Neural crest cell (in vitro differentiated cells): ENCODE measurements at regions not wholly inside any gene's neighbourhood (a gene's known extent, or its start where the extent isn't known, plus 50 kb on each side); places are given as distances from the start of the nearest gene placed in this dataset.

ENCODE experiments used
- DNase-seq: peaks from one replicate; pipeline ENCODE4 v3.0.0; 2021; ENCODE audit warnings: low read depth, mixed read lengths, low spot score
- H3K27ac Mint-ChIP-seq: one replicate; pipeline ENCODE4 v1.8.0; 2021; ENCODE audit warnings: mild to moderate bottlenecking, mixed read lengths; ENCODE audit not compliant: unreplicated experiment
- H3K27me3 Mint-ChIP-seq: 2 replicates; pipeline ENCODE4 v1.8.0; 2021; ENCODE audit warnings: low read depth, mild to moderate bottlenecking, mixed read lengths
- H3K36me3 Mint-ChIP-seq: 2 replicates; pipeline ENCODE4 v1.8.0; 2021; ENCODE audit warnings: low read depth, mild to moderate bottlenecking, mixed read lengths
- H3K4me1 Mint-ChIP-seq: 2 replicates; pipeline ENCODE4 v1.8.0; 2021; ENCODE audit warnings: mixed read lengths
- H3K4me3 Mint-ChIP-seq: one replicate; pipeline ENCODE4 v1.8.0; 2021; ENCODE audit warnings: mild to moderate bottlenecking, mixed read lengths
- H3K9me3 Mint-ChIP-seq: 2 replicates; pipeline ENCODE4 v1.8.0; 2021; ENCODE audit warnings: mixed read lengths
- CTCF ChIP-seq: fragments of 200-600 bp; sonication (generic); conservative IDR thresholded peaks from 2 replicates; pipeline ENCODE4 v1.5.0; 2021; ENCODE audit warnings: antibody characterized with exemption, mild to moderate bottlenecking

DNA sequence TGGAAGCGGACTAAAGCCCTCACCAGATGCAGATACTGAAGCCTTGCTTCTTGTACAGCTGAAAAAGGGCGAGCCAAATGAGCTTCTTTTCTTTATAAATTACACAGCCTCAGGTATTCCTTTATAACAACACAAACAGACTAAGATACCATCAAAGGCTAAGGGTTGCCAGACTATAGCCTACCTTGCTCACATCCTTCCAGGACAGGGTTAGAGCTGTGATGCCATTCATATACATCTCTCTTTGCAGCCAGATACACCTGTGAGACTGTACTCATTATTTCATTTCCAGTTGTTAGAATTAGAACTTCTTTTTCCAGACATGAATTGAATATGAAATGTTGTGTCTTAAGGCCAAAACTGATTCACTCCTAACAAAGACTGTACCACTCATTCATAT, 262.8 kb upstream of the NR2F2 start:
- Mint-ChIP-seq H3K27me3 (no peaks in the 10 kb centered on the region), H3K4me3 (no peak overlapping the region), H3K9me3 (peaks cover 6% of the 10 kb centered on the region), H3K27ac (no peak overlapping the region), H3K4me1 (peaks cover 5% of the 10 kb centered on the region), H3K36me3 (no peaks in the 10 kb centered on the region)
- no peak for TF ChIP-seq CTCF
- DNase-seq: no peak

DNA sequence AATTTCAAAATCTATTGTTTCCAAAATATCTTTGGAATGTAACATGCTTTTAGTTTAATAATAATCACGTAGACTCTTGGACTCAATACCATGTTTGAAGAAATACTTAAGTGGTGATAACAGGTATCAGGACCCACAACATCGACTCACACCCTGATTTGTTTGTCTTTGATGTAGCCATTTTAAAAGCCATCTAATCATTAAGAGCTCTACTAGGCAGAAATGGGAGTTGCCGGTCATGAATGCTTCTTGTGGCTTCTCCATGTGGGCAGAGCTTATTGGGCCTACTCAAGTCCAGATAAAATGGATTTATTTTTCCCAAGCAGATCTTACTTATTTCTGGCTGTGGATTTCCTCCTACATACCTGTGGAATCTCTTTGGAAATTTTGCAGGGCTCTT, 261.6 kb upstream of the NR2F2 start:
- no peak for TF ChIP-seq CTCF
- no peaks in the 10 kb centered on the region for H3K27me3 Mint-ChIP-seq

DNA sequence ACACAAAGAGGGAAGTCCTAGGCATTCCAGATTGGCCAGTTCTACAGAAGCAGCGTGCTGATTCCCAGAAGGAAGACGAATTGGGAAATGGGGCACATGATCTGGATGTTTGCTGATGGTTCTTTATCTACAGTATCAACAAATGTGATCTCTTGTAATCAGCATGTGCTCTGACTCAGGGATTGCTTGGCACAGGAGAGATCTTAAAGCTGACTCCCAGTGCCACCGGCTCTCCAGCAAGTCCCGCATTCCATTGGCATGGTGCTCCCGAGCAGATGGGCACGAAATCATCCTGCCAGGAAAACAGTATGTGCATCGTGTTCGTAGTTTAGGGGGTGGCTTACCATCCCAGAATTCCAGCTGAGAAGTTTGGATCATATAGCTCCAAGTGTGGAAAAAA, 259.9 kb upstream of the NR2F2 start:
- Mint-ChIP-seq H3K36me3 (no peaks in the 10 kb centered on the region), H3K9me3 (peaks cover 6% of the 10 kb centered on the region), H3K27me3 (no peaks in the 10 kb centered on the region), H3K4me3 (no peak overlapping the region), H3K27ac (no peak overlapping the region), H3K4me1 (peaks cover 5% of the 10 kb centered on the region)
- TF ChIP-seq CTCF: no peak
- no peak for DNase-seq

More for the DNA sequence above, 261.6 kb upstream of the NR2F2 start:
- Mint-ChIP-seq H3K4me1 (peaks cover 5% of the 10 kb centered on the region), H3K9me3 (peaks cover 6% of the 10 kb centered on the region), H3K4me3 (no peak overlapping the region), H3K27ac (no peak overlapping the region), H3K36me3 (no peaks in the 10 kb centered on the region)
- DNase-seq: no peak

- H3K27me3 Mint-ChIP-seq: no peaks in the 10 kb centered on the region
- TF ChIP-seq CTCF: no peak
- no peaks in the 10 kb centered on the region for H3K36me3 Mint-ChIP-seq
- DNase-seq: no peak
- no peak overlapping the region for H3K4me3 Mint-ChIP-seq
- no peak overlapping the region for H3K27ac Mint-ChIP-seq
- peaks cover 5% of the 10 kb centered on the region for H3K4me1 Mint-ChIP-seq
- H3K9me3 Mint-ChIP-seq: peaks cover 6% of the 10 kb centered on the region
These were observed 257.7 kb upstream of the NR2F2 start for GRCh38 chr15:96072821-96073220.

GRCh38 chr15:96073908-96074307, 256.6 kb upstream of the NR2F2 start:
- H3K4me1 Mint-ChIP-seq: peaks cover 5% of the 10 kb centered on the region
- no peak overlapping the region for H3K4me3 Mint-ChIP-seq
- H3K9me3 Mint-ChIP-seq: peaks cover 6% of the 10 kb centered on the region
- H3K36me3 Mint-ChIP-seq: no peaks in the 10 kb centered on the region
- H3K27ac Mint-ChIP-seq: no peak overlapping the region
- DNase-seq: no peak
- TF ChIP-seq CTCF: no peak
- no peaks in the 10 kb centered on the region for H3K27me3 Mint-ChIP-seq

GRCh38 chr15:96075895-96076294, 254.6 kb upstream of the NR2F2 start:
- no peak overlapping the region for H3K4me3 Mint-ChIP-seq
- no peak for DNase-seq
- H3K36me3 Mint-ChIP-seq: no peaks in the 10 kb centered on the region
- TF ChIP-seq CTCF: no peak
- no peaks in the 10 kb centered on the region for H3K27me3 Mint-ChIP-seq
- no peaks in the 10 kb centered on the region for H3K4me1 Mint-ChIP-seq
- peaks cover 2% of the 10 kb centered on the region for H3K9me3 Mint-ChIP-seq
- H3K27ac Mint-ChIP-seq: no peak overlapping the region
